Esophagus squamous epithelium (tissue), 4 donors: ENCODE measurements at regions not wholly inside any gene's neighbourhood (a gene's known extent, or its start where the extent isn't known, plus 50 kb on each side); places are given as distances from the start of the nearest gene placed in this dataset.

Source experiments
- POLR2A ChIP-seq, 4 donors: fragments of 450-650 bp; IDR thresholded peaks; one replicate each; pipeline ENCODE4 v1.6.1; 2017; ENCODE audit warnings: antibody characterized with exemption in 4 of 4, mild to moderate bottlenecking in 4 of 4, moderate library complexity in 3 of 4
- TF ChIP-seq, protein P1 (sequence below), 6 experiments: fragments of 450-650 bp in 4 of 6; fragments of 200-600 bp in 2 of 6; sonication (generic) in 2 of 6; IDR thresholded peaks; one replicate each; pipeline ENCODE4 v1.5.1; 2016 to 2019; ENCODE audit warnings: antibody characterized with exemption in 6 of 6, mild to moderate bottlenecking in 4 of 6, moderate library complexity in 4 of 6

DNA sequence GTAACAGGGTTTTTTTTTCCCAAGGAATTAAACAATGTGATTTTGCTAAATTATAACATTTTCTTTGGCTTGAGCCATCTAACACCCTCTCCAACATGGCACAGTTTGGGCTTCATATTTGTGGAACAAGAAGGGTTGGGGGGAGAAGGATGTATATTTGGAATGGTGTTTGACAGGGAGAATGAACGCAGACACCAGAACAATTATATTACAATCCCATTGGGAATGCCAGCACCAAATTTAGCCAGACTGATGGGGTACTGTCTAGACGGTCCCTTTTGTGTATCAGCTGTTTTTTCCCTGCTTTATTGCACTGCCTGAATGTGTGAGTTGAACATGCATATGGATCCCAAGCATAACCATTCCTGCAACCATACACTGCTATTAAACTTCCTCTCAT lies 130.9 kb upstream of the TMEM161B start:
- TF ChIP-seq, protein P1, sequence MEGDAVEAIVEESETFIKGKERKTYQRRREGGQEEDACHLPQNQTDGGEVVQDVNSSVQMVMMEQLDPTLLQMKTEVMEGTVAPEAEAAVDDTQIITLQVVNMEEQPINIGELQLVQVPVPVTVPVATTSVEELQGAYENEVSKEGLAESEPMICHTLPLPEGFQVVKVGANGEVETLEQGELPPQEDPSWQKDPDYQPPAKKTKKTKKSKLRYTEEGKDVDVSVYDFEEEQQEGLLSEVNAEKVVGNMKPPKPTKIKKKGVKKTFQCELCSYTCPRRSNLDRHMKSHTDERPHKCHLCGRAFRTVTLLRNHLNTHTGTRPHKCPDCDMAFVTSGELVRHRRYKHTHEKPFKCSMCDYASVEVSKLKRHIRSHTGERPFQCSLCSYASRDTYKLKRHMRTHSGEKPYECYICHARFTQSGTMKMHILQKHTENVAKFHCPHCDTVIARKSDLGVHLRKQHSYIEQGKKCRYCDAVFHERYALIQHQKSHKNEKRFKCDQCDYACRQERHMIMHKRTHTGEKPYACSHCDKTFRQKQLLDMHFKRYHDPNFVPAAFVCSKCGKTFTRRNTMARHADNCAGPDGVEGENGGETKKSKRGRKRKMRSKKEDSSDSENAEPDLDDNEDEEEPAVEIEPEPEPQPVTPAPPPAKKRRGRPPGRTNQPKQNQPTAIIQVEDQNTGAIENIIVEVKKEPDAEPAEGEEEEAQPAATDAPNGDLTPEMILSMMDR (IDR thresholded peaks at IDR 0.05) = no peak
- no peak for TF ChIP-seq POLR2A (IDR thresholded peaks at IDR 0.05)
